HG03103 (cell line): ENCODE measurements at regions not wholly inside any gene's neighbourhood (a gene's known extent, or its start where the extent isn't known, plus 50 kb on each side); places are given as distances from the start of the nearest gene placed in this dataset.

ENCODE experiments used
- ATAC-seq: cut with Tn5 transposase; IDR thresholded peaks from one replicate; pipeline ENCODE4 v1.9.1; 2021; ENCODE audit warnings: low read depth; ENCODE audit not compliant: unreplicated experiment

DNA sequence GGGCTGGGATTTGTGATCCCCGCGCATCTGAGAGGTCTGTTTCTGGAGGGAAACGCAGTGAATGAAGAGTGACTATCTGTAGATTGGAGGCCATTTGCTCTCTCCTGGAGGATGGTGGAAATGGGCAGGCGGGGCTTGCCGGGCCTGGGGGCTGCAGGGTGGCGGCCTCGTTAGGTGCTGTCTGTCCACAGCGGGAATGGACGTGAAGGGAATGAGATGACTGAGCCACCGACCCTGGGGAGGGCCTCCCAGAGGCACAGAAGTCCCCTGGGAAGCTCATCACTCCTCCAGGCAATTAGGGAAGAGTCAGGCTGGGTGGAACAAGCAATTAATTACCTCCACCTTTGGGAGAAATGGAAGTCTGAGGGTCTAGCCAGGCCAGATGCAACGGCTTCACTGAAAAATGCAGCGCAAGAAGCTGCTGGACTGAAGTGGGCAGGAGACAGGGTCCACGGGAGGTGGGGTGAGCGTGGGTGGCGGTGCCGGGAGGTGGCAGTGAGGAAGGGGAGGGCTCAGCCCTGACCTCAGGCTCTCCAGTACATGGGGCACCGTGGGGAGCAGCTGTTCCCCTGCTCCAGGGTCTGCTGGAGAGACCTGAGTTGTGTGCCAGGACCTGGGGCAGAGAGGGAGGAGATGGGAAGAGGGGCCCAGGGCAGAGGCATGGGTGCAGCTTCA, 524.5 kb downstream of the BRD1 start:
- ATAC-seq = no peak

DNA sequence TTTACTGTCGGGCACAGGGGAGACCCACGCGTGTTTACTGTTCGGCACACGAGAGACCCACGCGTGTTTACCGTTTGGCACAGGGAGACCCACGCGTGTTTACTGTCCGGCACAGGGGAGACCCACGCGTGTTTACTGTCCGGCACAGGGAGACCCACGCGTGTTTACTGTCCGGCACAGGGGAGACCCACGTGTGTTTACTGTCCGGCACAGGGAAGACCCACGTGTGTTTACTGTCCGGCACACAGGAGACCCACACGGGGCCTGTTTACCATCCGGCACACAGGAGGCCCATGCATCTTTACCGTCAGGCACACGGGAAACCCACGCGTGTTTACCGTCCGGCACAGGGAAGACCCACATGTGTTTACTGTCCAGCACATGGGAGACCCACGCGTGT, 525.1 kb downstream of the BRD1 start:
- ATAC-seq = no peak

DNA sequence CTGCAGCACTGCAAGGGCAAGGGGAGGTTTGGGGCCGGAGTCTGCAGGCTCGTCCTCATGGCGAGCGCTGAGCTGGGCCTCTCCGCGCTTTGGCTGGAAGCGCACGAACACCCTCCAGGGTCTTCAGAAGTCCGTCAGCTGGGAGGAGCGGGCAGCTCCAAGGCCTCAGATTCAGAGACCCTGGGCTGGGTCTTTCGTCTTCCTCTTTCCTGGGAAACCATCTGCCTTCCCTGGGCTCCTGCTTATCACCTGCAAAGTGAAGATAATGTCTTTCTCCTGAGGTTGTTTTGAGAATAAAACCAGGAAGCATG, 525.6 kb downstream of the BRD1 start:
- no peak for ATAC-seq

DNA sequence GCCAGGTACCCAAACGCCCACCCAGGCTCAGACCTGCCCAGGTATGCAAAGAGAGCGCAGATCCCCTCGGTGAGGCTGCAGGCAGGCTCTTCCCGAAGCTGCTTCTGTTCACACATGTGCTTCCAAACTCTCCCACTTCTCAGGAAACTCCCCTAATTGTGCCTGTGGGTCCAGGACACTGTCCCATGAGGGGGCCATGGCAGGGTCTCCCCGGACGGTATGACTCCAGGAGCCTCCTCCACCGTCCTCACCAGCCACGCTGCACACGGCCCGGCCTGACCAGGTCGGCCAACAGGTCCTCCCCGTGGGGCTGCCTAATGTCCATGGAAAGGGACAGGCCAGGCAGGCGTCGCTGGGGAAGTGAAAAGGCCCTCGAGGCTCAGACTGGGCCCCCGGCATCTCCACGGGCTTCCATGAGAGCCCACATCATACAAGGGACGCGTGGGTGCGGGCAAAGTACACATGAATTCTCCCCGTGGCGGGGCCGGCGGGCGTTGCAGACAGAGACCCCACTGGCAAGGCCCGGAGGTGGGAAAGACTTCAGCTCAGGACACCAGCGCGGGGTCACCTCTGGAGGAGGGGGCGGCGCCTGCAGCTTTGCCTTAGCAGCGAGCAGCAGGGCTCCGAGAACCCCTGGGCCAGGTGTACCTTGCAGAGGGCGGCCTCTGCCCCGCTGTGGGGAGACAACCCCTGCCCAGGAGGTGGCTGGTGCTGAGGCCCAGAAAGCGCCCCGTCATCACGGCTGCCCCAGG, 526.1 kb downstream of the BRD1 start:
- no peak for ATAC-seq

DNA sequence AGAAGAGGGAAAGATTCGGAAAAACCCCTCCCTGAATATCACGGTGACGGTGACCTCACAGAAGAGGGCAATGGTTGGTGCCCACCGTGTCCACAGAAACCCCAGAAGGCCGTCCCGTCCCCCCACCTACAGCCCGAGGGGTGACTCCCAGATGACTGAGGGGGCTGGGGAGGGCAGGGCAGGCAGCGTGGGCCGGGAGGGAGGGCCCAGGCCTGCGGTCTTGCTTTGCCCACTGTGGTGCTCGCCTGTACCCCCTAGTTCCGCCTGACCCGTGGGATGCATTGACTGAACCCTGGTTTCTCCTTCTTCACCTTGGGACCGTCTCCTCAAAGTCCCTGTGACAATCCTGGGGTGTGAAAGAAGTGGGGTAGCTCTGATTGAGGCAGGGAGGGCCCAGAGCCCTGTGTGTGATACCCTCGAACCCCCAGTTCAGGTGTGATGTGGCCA, 526.7 kb downstream of the BRD1 start:
- no peak for ATAC-seq

DNA sequence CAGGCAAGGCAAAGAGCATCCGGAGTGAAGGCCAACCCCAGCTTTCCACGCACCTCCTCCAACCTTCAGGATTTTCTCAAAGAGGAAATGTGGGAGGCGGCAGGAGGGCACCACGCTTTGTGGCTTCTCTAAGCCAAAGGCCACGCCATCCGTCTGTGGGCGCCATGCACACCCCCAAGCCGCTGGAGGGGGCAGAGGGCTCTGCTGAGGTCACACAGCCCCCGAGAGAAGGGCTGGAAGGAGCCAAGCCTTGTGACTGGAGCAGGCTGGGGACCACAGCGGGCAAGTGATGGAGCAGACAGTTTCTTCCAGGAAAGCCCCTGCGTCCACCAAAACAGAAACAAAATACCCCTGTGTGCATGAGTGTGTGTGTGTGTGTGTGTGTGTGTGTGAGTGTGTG, 527.4 kb downstream of the BRD1 start:
- no peak for ATAC-seq

DNA sequence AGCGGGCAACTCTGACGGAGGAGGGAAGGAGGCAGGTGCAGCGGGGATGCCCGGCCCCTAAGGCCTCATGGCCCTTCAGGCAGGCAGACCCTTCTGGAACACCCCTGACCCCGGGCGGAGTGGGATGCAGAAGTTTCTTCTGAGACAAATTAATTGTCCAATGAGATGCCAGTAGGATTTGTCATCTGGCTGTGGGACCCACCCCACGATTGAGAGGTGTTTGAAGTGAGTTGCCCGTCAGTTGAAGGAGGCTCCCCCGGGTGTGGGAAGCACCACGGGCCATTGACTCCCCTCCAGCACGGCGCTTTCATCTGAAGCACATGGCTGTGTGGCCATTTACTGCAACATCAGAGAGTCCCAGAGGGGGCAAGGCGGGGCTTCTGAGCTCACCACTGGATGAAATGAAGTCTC, 527.8 kb downstream of the BRD1 start:
- no peak for ATAC-seq

DNA sequence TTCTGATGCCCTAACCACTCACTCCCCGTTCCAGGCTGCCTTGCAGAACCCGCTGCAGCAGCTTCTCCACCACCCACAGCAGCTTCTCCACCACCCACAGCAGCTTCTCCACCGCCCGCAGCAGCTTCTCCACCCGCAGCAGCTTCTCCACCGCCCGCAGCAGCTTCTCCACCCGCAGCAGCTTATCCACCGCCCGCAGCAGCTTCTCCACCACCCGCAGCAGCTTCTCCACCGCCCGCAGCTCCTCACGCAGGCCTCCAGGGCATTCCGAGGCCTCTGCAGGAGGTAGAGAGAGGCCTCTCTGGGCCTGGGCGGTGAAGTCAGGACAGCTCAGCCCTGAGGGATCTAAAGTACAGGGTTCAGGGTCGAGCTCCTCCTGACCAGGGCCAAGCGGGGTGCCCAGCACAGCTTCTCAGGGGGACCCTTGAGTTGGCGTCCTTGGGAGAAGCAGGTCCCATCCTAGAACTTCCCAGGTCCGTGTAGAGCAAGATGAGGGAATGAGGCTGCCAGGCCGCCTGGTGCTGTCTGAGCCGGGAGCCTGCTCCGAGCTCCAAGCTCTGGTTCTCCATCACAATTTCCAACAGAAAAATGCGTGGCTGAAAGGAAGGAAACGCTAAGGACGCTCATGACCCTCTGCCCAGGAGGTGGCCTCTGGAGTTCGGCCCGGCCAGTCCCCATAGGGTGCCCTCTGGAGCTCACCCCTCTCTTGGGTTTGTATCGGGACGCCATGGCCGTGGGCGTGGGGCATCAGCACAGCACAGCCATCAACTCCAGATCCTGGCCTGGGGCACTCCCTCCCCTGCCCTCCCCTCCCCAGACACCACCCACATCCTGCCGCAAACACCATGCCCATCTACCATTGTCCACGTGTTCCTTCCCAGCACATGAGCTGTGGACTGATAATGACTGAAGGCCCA, 528.6 kb downstream of the BRD1 start:
- ATAC-seq = no peak

DNA sequence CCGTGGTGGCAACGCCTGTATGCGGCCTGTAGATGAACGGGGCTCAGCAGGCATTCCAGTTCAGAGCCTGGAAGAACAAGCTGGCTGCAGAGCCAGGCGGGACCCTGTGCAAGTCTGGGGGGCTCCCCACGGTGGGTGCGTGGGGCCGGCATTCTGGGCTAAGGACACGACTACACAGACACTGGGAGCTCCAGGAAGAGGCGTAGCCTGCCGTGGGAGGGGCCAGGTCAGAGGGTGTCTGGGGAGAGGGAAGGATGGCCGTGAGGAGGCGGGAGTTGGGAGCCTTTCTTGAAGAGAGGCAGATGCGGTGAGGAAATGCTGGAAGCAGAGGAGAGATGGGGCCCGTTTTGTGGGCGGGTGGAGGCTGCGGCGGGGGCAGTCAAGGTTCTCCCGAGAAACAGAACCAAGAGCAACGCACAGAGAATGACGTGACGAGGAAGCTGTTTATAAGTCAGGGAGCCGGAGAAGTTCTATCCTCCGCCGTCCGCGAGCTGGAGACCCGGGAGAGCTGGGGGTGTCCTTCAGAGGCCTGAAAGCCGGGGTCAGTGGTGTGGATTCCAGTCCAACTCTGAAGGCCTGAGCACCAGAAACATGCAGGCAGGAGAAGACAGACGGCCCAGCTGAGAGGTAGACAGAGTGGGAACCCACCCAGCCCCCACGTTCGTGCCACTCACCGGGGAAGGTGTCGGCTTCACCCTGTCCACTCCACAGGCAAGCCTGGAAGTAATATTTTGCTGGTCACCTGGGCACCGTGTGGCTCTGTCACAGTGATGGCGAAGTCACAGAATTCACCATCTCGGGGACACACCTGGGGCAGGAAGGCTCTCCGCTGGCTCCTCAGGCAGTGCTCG, 529.6 kb downstream of the BRD1 start:
- ATAC-seq = no peak

DNA sequence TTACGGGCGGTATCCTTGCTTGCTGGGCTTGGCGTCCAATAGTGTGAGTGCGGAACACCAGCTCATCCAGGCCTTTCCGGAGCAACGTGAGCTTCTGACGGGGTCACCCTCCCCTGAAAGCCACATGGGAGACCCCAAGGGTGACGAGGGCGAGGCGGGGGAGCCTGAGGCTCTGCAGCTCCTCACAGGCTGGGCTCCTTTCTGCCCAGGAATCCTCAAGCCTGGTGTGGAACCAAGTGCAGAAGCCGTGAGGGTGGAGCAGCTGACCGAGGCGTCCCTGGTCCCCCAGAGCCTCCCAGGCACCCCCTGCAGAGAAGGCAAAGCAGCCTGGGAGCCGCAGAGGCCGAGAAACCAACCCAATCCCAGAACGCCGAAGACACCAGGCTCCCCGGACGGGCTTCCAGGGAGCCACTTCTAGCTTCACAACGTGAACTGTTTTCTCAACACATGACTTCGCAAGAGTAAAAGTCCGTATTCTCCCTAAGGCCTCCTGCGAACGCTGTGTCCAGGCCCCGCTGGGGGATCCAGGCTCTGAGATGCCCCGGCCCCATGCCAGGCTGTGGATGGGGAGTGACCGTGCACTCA, 530.3 kb downstream of the BRD1 start:
- ATAC-seq = no peak

DNA sequence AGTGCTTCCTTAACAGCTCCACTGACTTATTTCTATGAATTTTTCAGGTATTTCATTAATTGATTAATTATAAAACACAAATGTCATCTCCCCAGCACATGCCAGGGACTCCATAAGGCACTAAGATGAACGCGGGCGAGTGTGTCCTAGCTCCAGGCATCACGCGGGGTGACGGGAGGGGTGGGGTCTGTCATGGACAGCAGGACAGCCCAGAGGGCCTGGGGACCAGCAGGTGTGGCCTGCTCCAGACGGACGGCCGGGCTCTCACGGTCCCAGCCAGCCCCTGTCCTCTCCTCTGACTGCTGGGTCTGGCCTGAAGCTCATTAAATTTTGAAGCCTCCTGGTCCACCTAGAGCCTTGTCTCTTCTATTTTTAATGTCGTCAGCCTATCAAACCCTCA, 531.1 kb downstream of the BRD1 start:
- ATAC-seq = no peak

DNA sequence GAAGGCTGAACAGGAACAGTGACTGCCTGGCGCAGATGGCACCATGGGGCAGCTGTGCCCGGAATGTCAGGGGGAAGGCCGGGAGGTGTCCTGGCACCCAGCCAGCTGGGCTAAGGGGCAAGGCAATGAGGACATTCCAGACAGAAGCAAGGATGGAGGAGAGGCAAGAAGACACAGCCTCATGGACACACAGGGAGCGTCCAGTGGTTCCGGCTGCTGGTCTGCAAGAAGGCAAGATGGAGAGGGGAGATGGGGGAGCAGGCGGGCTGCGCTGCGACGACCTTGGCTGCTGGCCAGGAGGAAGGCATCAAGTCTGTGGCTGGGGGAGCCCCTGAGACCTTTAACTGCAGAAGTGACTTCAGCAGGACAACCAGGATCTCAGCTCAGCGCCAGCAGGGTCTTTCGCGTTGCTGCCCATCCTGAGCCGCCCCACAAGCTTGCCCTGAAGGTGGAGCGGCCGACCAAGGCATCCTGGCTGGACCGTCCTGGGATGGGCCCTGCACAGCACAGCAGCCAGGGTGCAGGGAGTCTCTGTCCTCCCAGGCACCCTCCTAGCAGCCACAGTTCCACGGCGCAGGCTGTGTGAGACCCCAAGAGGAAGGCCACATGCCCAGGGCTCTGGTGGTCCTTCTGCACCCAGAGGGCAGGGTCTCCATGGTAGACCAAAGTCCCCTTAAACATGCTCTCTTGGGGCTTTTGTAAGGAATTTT, 531.7 kb downstream of the BRD1 start:
- no peak for ATAC-seq

DNA sequence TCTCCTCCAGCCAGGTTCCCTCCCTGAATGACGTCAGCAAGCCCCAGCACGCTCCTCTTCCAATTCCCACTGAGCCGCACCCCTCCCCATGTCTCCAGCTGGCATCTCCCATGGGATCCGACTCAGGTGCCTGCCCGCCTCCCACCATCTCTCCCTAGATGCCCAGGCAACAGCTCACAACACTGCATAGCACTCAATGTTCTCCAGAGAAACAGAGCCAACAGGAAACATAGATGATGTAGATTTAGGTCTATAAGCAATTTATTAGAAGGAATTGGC, 532.3 kb downstream of the BRD1 start:
- ATAC-seq = no peak

DNA sequence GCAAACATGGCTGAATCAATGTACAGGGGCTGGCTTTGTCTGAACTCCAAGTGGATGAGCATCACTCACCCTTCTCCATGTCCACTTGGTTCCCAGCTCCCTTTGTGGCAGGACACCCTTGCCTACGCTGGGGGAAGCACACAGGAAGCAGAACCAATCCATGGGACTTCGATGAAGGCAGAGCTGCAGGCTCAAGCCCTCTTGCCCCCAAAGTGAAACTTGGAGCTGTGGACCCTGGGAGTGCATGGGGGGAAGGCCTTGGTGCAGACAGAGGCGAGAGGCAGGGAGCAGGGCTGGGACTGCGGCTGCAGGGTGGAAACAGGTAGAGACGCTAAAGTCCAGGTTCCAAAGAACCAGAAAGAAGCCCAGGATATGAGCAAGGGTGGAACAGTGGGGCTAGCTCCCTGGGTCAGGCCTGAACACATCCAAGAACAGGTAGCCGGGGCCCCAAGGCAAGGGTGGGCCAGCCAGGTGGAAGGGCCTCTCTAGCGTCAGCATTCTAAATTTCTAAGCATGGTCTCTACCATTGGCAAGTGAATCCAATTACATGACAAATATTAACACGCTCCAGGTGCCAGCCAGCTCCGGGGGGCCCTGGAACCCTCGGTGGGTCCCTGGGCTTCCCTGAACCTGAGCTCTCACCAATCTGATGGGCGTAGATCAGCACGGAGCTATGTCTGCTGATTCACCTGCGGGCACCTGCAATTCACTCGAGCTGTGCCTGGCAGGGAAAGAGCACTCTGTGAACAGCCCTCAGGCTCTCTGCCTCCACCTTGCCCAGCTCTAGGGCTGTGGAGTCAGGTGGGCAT, 532.8 kb downstream of the BRD1 start:
- no peak for ATAC-seq

DNA sequence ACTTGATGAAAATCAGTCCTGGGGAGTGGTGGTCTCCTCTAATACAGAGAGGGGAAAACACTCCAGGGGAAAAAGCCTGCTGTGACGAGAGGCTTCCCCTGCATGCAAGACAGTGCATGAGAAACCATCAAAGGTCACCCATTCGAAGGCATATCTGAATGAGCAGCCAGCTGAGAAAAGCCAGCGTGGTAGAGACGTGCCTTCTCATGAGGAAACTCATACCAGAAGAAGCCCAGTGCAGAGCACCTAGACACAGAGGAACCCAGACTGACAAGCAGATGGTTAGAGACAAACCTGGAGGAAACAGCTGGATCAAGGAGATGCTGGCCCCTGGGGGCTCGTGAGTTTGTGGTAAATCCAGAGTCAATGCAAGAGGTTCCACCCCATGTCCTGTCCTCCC, 534.8 kb downstream of the BRD1 start:
- ATAC-seq = no peak

DNA sequence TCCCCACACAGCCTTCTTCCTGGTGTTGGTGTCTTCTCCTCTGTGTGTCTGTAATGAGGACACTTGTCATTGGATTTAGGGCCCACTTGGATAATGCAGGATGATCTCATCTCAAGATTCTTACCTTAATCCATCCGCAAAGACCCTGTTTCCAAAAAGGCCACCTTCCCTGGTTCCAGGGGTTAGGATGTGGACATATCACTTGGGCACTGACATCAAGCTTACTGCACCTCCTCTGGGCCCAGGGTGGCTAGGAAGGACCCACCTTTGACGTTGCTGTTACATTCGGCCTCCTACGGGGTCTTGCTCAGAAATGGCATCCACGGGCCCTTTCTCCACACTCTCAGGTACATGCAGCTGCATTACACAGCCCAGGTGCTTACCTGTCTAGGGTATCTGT, 535.9 kb downstream of the BRD1 start:
- no peak for ATAC-seq

DNA sequence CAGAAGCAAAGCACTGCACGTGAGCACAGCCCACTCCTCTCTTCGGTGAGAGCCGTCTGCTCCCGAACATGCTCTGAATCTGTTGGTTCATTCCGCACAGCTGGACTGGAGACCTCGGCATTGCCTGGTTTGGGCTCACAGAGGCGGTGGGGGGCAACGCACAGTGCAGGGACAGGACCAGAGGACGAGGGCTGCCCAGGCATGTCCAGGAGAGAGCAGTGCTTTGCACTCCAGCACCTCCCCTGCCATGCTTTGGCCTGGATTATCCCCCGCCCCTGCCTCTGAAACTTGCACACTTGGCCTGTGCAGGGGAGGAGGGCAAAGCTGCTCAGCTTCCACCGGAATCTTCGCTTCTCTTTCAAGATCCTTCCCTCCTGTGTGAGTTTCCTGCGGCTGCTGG, 536.5 kb downstream of the BRD1 start:
- ATAC-seq = no peak

DNA sequence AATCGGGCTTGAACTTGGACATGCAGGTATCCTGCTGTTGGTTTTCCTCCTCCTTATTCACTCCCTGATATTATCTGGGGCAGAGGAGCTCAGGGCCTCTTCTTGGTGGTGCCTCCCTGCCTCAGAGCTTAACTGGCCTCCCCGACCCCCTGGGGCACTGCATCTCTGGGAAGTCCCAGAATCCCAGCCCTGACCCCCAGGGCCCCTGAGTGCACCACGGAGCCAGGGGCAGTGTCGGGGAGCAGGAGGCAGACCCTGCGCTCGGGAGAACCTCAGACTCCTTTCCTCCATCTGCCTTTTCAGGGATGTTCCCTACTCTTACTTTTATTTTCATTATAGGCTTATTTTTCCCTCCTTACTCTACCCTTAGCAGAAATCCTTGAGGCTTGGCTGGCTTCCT, 537.0 kb downstream of the BRD1 start:
- no peak for ATAC-seq
